A673 (cell line): ENCODE measurements at regions not wholly inside any gene's neighbourhood (a gene's known extent, or its start where the extent isn't known, plus 50 kb on each side); places are given as distances from the start of the nearest gene placed in this dataset.

Source experiments
- BruUV-seq: library from RNA; stranded (reverse); fragments of 400-500 nt; replicated peaks from 2 replicates; lab custom pipeline; 2021; lab: Mats Ljungman, UMichigan
- CTCF ChIA-PET: fragments of 300-600 bp; sonication (Branson Sonifier 250); formaldehyde crosslinking; loops from one replicate; lab custom pipeline; 2022; ENCODE audit warnings: antibody characterized with exemption; lab: Charles Lee
- POLR2A ChIA-PET: fragments of 300-600 bp; sonication (Branson Sonifier 250); formaldehyde crosslinking; loops from one replicate; lab custom pipeline; 2022; ENCODE audit warnings: antibody characterized with exemption; ENCODE audit not compliant: low non-redundant PET; lab: Charles Lee
- DNase-seq: peaks from one replicate; pipeline ENCODE4 v3.0.0-alpha.2; 2015; ENCODE audit warnings: low spot score
- H3K27ac ChIP-seq: fragments of 200-600 bp; sonication (generic); 2 replicates; pipeline ENCODE4 v1.5.1; 2016; ENCODE audit warnings: mixed run types, low read depth, mild to moderate bottlenecking, mixed read lengths, antibody characterized with exemption, low read length; ENCODE audit not compliant: poor library complexity, severe bottlenecking
- H3K27me3 ChIP-seq: fragments of 200-600 bp; sonication (generic); replicated peaks from 2 replicates; pipeline ENCODE4 v1.6.1; 2017; ENCODE audit warnings: mixed run types, low read depth, mild to moderate bottlenecking, mixed read lengths, antibody characterized with exemption, low read length; ENCODE audit not compliant: insufficient read depth, poor library complexity
- H3K36me3 ChIP-seq: fragments of 200-600 bp; sonication (generic); 2 replicates; pipeline ENCODE4 v1.6.1; 2016; ENCODE audit warnings: mixed run types, mild to moderate bottlenecking, mixed read lengths, antibody characterized with exemption, low read length; ENCODE audit not compliant: insufficient read depth, poor library complexity, severe bottlenecking
- H3K4me1 ChIP-seq: fragments of 200-600 bp; sonication (generic); 2 replicates; pipeline ENCODE4 v1.6.1; 2017; ENCODE audit warnings: mixed run types, mild to moderate bottlenecking, mixed read lengths, antibody characterized with exemption, low read length; ENCODE audit not compliant: insufficient read depth, poor library complexity, severe bottlenecking
- H3K4me3 ChIP-seq: fragments of 200-600 bp; sonication (generic); 2 replicates; pipeline ENCODE4 v1.5.1; 2016; ENCODE audit warnings: low read depth, mixed run types, mild to moderate bottlenecking, mixed read lengths, low read length; ENCODE audit not compliant: poor library complexity, severe bottlenecking
- H3K9me3 ChIP-seq: fragments of 200-600 bp; sonication (generic); 2 replicates; pipeline ENCODE4 v1.6.1; 2016; ENCODE audit warnings: mixed run types, low read depth, mild to moderate bottlenecking, mixed read lengths, antibody characterized with exemption, low read length; ENCODE audit not compliant: poor library complexity, severe bottlenecking
- CTCF ChIP-seq: fragments of 300-800, 200-600 bp; sonication (generic); conservative IDR thresholded peaks from 2 replicates; pipeline ENCODE4 v1.5.1; 2017; ENCODE audit warnings: low read depth, mild to moderate bottlenecking, antibody characterized with exemption, low read length, moderate library complexity, mixed read lengths
- EZH2 ChIP-seq: fragments of 200-600 bp; sonication (generic); IDR thresholded peaks from 2 replicates; pipeline ENCODE4 v1.6.1; 2017; ENCODE audit warnings: borderline replicate concordance, low read depth, mild to moderate bottlenecking, mixed read lengths, antibody characterized with exemption, low read length; ENCODE audit not compliant: poor library complexity, severe bottlenecking
- intact Hi-C: fragments of 100-400 bp; cut with micrococcal nuclease; formaldehyde crosslinking; loops from one replicate; pipeline ENCODE4 v1.10.0; 2022; ENCODE audit not compliant: unreplicated experiment

- H3K36me3 ChIP-seq = no peaks in the 10 kb centered on the region
- DNase-seq = no peak
- no TSS peak for BruUV-seq
- POLR2A ChIA-PET = no interaction called here
- CTCF ChIA-PET = no interaction called here
- H3K9me3 ChIP-seq = no peaks in the 10 kb centered on the region
- H3K4me3 ChIP-seq = no peak overlapping the region
- intact Hi-C loops = no loop called here
- no peaks in the 10 kb centered on the region for H3K27me3 ChIP-seq
- TF ChIP-seq EZH2 = no peak
- no peak for TF ChIP-seq CTCF
- no peak overlapping the region for H3K27ac ChIP-seq
- no peaks in the 10 kb centered on the region for H3K4me1 ChIP-seq
These were observed 230.7 kb downstream of the NFATC2 start for GRCh38 chr20:51311636-51312479.

- TF ChIP-seq CTCF (no peak), EZH2 (no peak)
- H3K4me3 ChIP-seq = no peak overlapping the region
- no peak for DNase-seq
- ChIA-PET POLR2A (interaction anchor here (0.7 kb wide), 1 partner anchor 517 kb away, joined by 6 read pairs; no protein-coding TSS in a partner anchor), CTCF (interaction anchor here (1.6 to 2.3 kb wide), 2 partner anchors 317 to 323 kb away, joined by 8 to 16 read pairs; no protein-coding TSS in a partner anchor)
- no peaks in the 10 kb centered on the region for H3K27me3 ChIP-seq
- BruUV-seq = no TSS peak
- no peaks in the 10 kb centered on the region for H3K36me3 ChIP-seq
- intact Hi-C loops = no loop called here
- no peaks in the 10 kb centered on the region for H3K4me1 ChIP-seq
- H3K27ac ChIP-seq = no peak overlapping the region
- H3K9me3 ChIP-seq = no peaks in the 10 kb centered on the region
These were observed 232.3 kb downstream of the NFATC2 start for GRCh38 chr20:51310216-51310615.

GRCh38 chr20:51309128-51309527 is 233.4 kb downstream of the NFATC2 start:
- Histone ChIP-seq H3K27ac (no peak overlapping the region), H3K27me3 (no peaks in the 10 kb centered on the region), H3K4me3 (no peak overlapping the region), H3K4me1 (no peaks in the 10 kb centered on the region), H3K9me3 (no peaks in the 10 kb centered on the region), H3K36me3 (no peaks in the 10 kb centered on the region)
- BruUV-seq = no TSS peak
- no peak for DNase-seq
- ChIA-PET POLR2A (interaction anchor here (0.6 kb wide), 1 partner anchor 244 kb away, joined by 3 read pairs; no protein-coding TSS in a partner anchor), CTCF (interaction anchor here (1.6 to 2.3 kb wide), 3 partner anchors 294 to 322 kb away, joined by 6 to 16 read pairs (median 8); no protein-coding TSS in a partner anchor)
- TF ChIP-seq CTCF = no peak
- TF ChIP-seq EZH2 = no peak
- intact Hi-C loops = loop anchor here (5.0 kb wide), 1 partner anchor 87 kb away; no protein-coding TSS in a partner anchor
